Gastroesophageal sphincter (tissue), 3 donors: ENCODE measurements at regions not wholly inside any gene's neighbourhood (a gene's known extent, or its start where the extent isn't known, plus 50 kb on each side); places are given as distances from the start of the nearest gene placed in this dataset.

Source experiments
- CTCF ChIP-seq, 4 experiments: fragments of 200-600 bp in 2 of 4; fragments of 450-650 bp in 2 of 4; sonication (generic) in 1 of 4; IDR thresholded peaks; one replicate each; pipeline ENCODE4 v1.5.1; 2017 to 2019; ENCODE audit warnings: antibody characterized with exemption in 4 of 4, mild to moderate bottlenecking in 2 of 4, moderate library complexity in 2 of 4
- POLR2A ChIP-seq, 2 donors: fragments of 450-650 bp; IDR thresholded peaks; one replicate each; pipeline ENCODE4 v1.6.1; 2017; ENCODE audit warnings: antibody characterized with exemption in 2 of 2, mild to moderate bottlenecking in 2 of 2, moderate library complexity in 1 of 2
- POLR2AphosphoS5 ChIP-seq: sonication (generic); formaldehyde crosslinking; IDR thresholded peaks from one replicate; pipeline ENCODE4 v1.6.1; 2017; ENCODE audit warnings: antibody characterized with exemption

DNA sequence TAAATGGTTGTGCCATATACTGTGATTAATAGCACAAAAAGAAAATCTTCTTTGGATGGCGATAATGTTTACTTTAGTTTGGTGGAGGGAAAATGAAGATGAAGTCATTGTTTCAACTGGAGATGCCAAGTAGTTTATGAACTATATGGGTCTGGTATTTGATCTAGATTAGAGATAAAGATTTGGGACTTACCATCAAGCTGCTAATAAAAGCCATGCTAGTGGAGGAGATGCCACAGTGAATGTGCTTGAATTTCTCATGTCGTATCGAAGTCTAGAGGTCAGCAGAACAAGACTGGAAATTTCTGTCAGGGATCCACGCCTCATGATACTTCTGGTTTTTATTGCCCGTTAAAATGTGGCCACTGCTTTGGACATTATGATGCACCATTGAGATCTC, 742.0 kb downstream of the NCAM2 start:
- no peak for TF ChIP-seq CTCF (IDR thresholded peaks at IDR 0.05)
- TF ChIP-seq POLR2AphosphoS5, result no peak
- TF ChIP-seq POLR2A (IDR thresholded peaks at IDR 0.05), result no peak
